ENCODE measurements at regions not wholly inside any gene's neighbourhood (a gene's known extent, or its start where the extent isn't known, plus 50 kb on each side); places are given as distances from the start of the nearest gene placed in this dataset.

DNA sequence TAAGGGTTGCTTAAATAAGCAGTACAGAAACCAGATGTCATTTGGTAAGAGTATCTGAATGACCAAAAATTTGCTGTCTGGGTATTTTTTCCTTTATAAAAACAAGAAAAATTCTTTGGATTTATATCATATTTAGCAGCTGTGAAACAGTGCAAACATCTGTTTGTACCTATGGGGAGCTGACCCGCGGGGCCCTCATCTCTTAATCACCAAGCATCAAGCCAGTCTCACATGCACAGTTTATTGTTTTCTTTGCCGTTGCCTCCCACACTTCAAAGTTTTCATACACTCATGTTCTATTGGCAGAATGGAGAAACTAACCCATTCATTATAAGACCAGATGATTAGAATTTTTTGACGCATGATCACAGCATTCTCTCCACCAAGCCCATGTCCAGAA is 142.2 kb downstream of the BMP4 start:
- TF ChIP-seq POLR2A (IDR thresholded peaks at IDR 0.05) = no peak
- TF ChIP-seq, protein P1, sequence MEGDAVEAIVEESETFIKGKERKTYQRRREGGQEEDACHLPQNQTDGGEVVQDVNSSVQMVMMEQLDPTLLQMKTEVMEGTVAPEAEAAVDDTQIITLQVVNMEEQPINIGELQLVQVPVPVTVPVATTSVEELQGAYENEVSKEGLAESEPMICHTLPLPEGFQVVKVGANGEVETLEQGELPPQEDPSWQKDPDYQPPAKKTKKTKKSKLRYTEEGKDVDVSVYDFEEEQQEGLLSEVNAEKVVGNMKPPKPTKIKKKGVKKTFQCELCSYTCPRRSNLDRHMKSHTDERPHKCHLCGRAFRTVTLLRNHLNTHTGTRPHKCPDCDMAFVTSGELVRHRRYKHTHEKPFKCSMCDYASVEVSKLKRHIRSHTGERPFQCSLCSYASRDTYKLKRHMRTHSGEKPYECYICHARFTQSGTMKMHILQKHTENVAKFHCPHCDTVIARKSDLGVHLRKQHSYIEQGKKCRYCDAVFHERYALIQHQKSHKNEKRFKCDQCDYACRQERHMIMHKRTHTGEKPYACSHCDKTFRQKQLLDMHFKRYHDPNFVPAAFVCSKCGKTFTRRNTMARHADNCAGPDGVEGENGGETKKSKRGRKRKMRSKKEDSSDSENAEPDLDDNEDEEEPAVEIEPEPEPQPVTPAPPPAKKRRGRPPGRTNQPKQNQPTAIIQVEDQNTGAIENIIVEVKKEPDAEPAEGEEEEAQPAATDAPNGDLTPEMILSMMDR (IDR thresholded peaks at IDR 0.05) = no peak
